OCI-LY3 (cell line): ENCODE measurements at regions not wholly inside any gene's neighbourhood (a gene's known extent, or its start where the extent isn't known, plus 50 kb on each side); places are given as distances from the start of the nearest gene placed in this dataset.

Experiments used
- CTCF ChIP-seq: fragments of 200-600, 300-600 bp; sonication (generic); IDR thresholded peaks from 2 replicates; pipeline ENCODE4 v1.5.1; 2014; ENCODE audit warnings: antibody characterized with exemption, low read length, low read depth
- EZH2phosphoT487 ChIP-seq: fragments of 200-600 bp; shearing (Covaris generic); IDR thresholded peaks from 2 replicates; pipeline ENCODE4 v1.6.1; 2018; ENCODE audit warnings: antibody characterized with exemption, mixed run types, low read depth

GRCh38 chr12:63323942-63324341 lies 172.9 kb upstream of the AVPR1A start:
- TF ChIP-seq CTCF (no peak), EZH2phosphoT487 (no peak)
